ENCODE measurements at regions not wholly inside any gene's neighbourhood (a gene's known extent, or its start where the extent isn't known, plus 50 kb on each side); places are given as distances from the start of the nearest gene placed in this dataset.

DNA sequence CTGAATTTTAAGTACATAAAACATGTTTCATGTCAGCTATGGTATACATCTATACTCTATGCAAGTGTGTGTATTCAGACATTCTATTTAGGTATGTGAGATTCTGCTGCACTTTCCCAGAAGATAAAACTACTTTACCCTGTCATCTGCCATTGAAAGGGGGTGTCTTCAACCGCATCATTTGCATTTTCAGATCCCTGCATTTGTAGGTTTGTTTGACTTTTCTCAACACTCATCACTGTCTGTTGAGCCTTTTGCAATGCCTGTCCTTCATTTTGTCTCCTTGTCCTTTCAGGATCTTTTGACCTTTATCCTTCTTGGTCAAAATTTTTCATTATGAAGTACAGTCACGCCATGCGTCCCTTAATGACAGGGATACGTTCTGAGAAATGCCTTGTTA, 103.5 kb downstream of the TMA16 start (continued):
- no peak for TF ChIP-seq ZNF404 (tag by site-specific recombination; IDR thresholded peaks at IDR 0.05)

DNA sequence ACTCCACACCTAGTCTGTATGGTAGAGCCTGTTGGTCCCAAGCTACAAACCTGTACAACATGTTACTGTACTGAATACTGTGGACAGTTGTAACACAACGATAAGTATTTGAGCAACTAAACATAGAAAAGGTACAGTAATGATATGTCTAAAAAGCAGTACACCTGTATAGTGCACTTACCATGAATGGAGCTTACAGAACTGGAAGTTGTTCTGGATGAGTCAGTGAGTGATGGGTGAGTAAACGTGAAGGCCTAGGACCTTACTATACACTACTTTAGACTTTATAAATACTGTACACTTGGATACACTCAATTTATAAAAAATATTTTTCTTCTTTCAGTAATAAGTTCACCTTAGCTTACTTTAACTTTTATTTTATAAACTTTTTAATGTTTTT, 104.0 kb downstream of the TMA16 start:
- no peak for TF ChIP-seq ZNF366 (tag by site-specific recombination; conservative IDR thresholded peaks at IDR 0.05)
- no peak for TF ChIP-seq SP3 (tag by site-specific recombination; IDR thresholded peaks at IDR 0.05)
- TF ChIP-seq ZNF114 (tag by site-specific recombination; IDR thresholded peaks at IDR 0.05) = no peak
- TF ChIP-seq ZNF426 (tag by site-specific recombination; IDR thresholded peaks at IDR 0.05) = no peak
- no peak for TF ChIP-seq CTCF (tag by site-specific recombination; IDR thresholded peaks at IDR 0.05)
- TF ChIP-seq ZNF830 (tag by site-specific recombination; IDR thresholded peaks at IDR 0.05; ENCODE audit: low read depth) = no peak
- no peak for TF ChIP-seq ZNF707 (tag by site-specific recombination; IDR thresholded peaks at IDR 0.05)
- TF ChIP-seq SETDB1 (IDR thresholded peaks at IDR 0.05; ENCODE audit: insufficient read length, low read length) = no peak
- TF ChIP-seq ZNF530 (tag by site-specific recombination; IDR thresholded peaks at IDR 0.05; ENCODE audit: low read depth) = no peak
- TF ChIP-seq ZNF416 (tag by site-specific recombination; IDR thresholded peaks at IDR 0.05) = no peak
- TF ChIP-seq, protein P1, sequence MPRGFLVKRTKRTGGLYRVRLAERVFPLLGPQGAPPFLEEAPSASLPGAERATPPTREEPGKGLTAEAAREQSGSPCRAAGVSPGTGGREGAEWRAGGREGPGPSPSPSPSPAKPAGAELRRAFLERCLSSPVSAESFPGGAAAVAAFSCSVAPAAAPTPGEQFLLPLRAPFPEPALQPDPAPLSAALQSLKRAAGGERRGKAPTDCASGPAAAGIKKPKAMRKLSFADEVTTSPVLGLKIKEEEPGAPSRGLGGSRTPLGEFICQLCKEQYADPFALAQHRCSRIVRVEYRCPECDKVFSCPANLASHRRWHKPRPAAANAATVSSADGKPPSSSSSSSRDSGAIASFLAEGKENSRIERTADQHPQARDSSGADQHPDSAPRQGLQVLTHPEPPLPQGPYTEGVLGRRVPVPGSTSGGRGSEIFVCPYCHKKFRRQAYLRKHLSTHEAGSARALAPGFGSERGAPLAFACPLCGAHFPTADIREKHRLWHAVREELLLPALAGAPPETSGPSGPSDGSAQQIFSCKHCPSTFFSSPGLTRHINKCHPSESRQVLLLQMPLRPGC (tag by site-specific recombination; IDR thresholded peaks at IDR 0.05) = no peak
- TF ChIP-seq ZNF791 (tag by site-specific recombination; IDR thresholded peaks at IDR 0.05) = no peak
- TF ChIP-seq ZBTB20 (tag by site-specific recombination; IDR thresholded peaks at IDR 0.05) = no peak
- no peak for TF ChIP-seq ZNF24 (tag by site-specific recombination; IDR thresholded peaks at IDR 0.05)
- TF ChIP-seq ZNF266 (tag by site-specific recombination; IDR thresholded peaks at IDR 0.05; ENCODE audit: low read depth) = no peak
- TF ChIP-seq ZNF394 (tag by site-specific recombination; IDR thresholded peaks at IDR 0.05; ENCODE audit: borderline replicate concordance) = no peak
- no peaks in the 10 kb centered on the region for H3K4me1 ChIP-seq (ENCODE audit: control insufficient read depth, insufficient read depth, low read length)
- ChIA-PET POLR2A (no interaction called here), CTCF (no interaction called here)
- H3K4me3 ChIP-seq (ENCODE audit: low read depth, low read length) = no peak overlapping the region
- no peaks in the 10 kb centered on the region for H3K36me3 ChIP-seq (ENCODE audit: control insufficient read depth in 2 of 2, insufficient read depth in 1 of 2, low read length in 2 of 2)
- H3K27ac ChIP-seq (ENCODE audit: extremely low read depth, low read depth, low read length) = no peak overlapping the region
- H3K9me3 ChIP-seq (ENCODE audit: control insufficient read depth, insufficient read depth, low read depth, low read length) = no peaks in the 10 kb centered on the region

DNA sequence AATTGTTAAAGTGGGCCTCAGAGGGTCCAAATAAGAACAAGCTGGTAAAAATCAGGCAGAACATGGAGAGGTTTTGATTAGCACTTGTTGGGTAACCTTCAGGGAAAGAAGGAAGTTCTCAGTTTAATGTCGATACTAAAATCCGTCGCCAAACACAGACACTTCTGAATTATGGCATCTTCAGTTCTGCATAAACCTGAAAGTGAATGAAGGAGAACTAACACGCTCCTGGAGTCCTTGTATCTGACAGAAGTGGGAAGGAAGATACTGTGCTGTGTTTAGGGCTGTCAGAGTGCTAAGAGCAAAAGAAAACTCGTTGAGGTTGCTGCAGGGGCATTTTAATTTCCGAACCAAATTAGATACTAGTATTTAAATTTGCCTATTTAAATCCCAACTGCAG, 106.2 kb downstream of the TMA16 start:
- no peak for TF ChIP-seq ZNF585B (tag by site-specific recombination; IDR thresholded peaks at IDR 0.05)
- TF ChIP-seq ZNF211 (tag by site-specific recombination; IDR thresholded peaks at IDR 0.05; ENCODE audit: low read depth) = no peak

GRCh38 chr4:163603257-163603656, 108.8 kb downstream of the TMA16 start:
- no peaks in the 10 kb centered on the region for H3K9me3 ChIP-seq (ENCODE audit: control insufficient read depth, insufficient read depth, low read depth, low read length)
- H3K4me3 ChIP-seq (ENCODE audit: low read depth, low read length) = no peak overlapping the region
- ChIA-PET POLR2A (no interaction called here), CTCF (no interaction called here)
- no peaks in the 10 kb centered on the region for H3K36me3 ChIP-seq (ENCODE audit: control insufficient read depth in 2 of 2, insufficient read depth in 1 of 2, low read length in 2 of 2)
- no peak overlapping the region for H3K27ac ChIP-seq (ENCODE audit: extremely low read depth, low read depth, low read length)
- H3K4me1 ChIP-seq (ENCODE audit: control insufficient read depth, insufficient read depth, low read length) = no peaks in the 10 kb centered on the region
- TF ChIP-seq MEIS1 (CRISPR knock-in tag; IDR thresholded peaks at IDR 0.05; ENCODE audit: borderline replicate concordance) (no peak), ZNF747 (tag by site-specific recombination; IDR thresholded peaks at IDR 0.05) (no peak), ZNF266 (tag by site-specific recombination; IDR thresholded peaks at IDR 0.05; ENCODE audit: low read depth) (no peak), ELK4 (IDR thresholded peaks at IDR 0.05; ENCODE audit: borderline replicate concordance, low read depth, low read length) (no peak), MYNN (tag by site-specific recombination; IDR thresholded peaks at IDR 0.05; ENCODE audit: borderline replicate concordance) (no peak), ZNF514 (tag by site-specific recombination; IDR thresholded peaks at IDR 0.05) (no peak), ZNF10 (tag by site-specific recombination; IDR thresholded peaks at IDR 0.05) (no peak), ZNF174 (tag by site-specific recombination; IDR thresholded peaks at IDR 0.05) (no peak), ZEB2 (tag by site-specific recombination; IDR thresholded peaks at IDR 0.05) (no peak)
- TF ChIP-seq, protein P2, sequence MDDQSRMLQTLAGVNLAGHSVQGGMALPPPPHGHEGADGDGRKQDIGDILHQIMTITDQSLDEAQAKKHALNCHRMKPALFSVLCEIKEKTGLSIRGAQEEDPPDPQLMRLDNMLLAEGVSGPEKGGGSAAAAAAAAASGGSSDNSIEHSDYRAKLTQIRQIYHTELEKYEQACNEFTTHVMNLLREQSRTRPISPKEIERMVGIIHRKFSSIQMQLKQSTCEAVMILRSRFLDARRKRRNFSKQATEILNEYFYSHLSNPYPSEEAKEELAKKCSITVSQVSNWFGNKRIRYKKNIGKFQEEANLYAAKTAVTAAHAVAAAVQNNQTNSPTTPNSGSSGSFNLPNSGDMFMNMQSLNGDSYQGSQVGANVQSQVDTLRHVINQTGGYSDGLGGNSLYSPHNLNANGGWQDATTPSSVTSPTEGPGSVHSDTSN (CRISPR knock-in tag; IDR thresholded peaks at IDR 0.05) = no peak

More for the DNA sequence above, 106.2 kb downstream of the TMA16 start:
- H3K36me3 ChIP-seq (ENCODE audit: control insufficient read depth in 2 of 2, insufficient read depth in 1 of 2, low read length in 2 of 2) = no peaks in the 10 kb centered on the region
- no peaks in the 10 kb centered on the region for H3K9me3 ChIP-seq (ENCODE audit: control insufficient read depth, insufficient read depth, low read depth, low read length)
- no peak overlapping the region for H3K4me3 ChIP-seq (ENCODE audit: low read depth, low read length)
- CTCF ChIA-PET = no interaction called here
- H3K4me1 ChIP-seq (ENCODE audit: control insufficient read depth, insufficient read depth, low read length) = no peaks in the 10 kb centered on the region
- no peak overlapping the region for H3K27ac ChIP-seq (ENCODE audit: extremely low read depth, low read depth, low read length)
- POLR2A ChIA-PET = no interaction called here
